ENCODE measurements at regions not wholly inside any gene's neighbourhood (a gene's known extent, or its start where the extent isn't known, plus 50 kb on each side); places are given as distances from the start of the nearest gene placed in this dataset.
"Not testable (repeated sequence)": the region's sequence is repeated elsewhere in the genome, so short reads cannot be mapped to it uniquely, and the experiment has no call there.

DNA sequence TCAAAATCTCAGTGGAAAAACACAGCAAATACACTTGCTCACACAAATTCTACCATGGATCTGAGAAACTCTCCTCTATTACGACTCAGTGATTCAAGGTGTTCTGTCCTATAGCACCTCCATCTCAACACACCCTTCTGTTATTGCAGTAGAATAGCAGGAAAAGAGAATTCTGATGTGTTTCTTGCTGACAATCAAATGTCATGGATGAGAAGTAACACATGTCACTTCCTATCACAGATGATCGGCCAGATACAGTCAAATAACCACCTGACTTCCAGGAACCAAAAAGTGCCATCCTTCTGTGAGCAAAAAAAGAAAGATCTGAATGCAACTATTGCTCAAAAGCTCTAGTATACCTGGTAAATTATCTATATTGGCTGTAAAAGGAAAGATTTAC lies 734.2 kb upstream of the GBE1 start:
- FAIRE-seq, result no peak

DNA sequence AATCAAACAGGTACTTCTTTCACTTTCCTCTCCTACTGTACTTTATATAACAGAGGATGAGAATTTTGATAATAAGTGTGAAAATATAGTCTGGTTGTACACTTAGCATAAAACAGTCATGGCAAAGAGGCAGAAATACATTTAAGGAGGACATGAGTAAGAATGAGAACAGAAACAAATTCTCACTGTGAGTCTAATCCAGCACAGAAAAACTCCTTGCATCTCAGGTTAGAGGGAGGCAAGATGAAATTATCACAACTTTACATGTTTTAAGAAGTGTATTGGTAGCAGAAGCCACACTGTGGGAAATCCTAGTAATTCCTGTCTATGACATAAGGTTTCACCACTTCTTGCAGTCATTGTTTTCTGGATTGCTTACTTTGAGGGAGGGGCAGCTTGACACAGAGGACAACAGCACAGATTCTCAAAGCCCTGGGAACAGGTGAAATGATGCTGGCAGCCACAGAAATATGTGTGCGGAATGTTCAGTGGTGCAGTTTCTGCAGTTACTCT lies 733.6 kb upstream of the GBE1 start:
- no peak for FAIRE-seq

DNA sequence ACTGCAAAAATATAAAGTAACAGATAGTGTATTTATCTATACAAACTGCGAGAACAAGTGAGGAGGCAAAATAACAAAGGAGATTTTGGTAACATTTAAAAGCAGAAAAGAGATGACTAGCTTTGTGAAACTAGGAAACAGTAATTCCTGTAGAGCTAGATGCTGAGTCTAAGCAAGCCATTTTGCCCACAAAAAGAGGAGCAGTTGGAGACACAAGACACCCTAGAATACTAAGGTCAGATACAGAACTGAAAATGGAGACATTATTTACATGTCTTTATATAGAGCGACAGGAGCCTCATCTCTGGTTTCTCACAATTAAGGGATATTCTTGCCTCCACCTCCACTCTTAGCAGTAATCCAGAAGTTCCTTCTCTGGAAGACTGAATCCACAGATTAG lies 732.4 kb upstream of the GBE1 start:
- FAIRE-seq, result no peak

DNA sequence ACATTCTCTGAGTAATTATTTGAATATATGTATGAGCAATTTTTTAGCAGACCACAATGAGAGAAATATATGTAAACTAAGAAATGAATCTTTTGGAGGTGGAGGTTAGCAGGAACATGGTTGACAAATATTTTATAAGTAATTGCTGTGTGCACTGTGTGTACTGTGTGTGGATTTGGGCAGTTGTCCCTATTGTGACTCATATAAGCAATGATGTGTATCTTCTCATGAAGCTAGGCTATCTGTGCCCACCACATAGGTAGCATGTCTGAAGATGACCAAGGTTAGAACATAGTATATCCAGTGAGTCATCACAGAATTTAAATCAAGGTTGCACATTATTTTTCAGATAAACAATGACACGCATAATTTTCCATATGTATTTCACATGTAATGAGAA lies 713.9 kb upstream of the GBE1 start:
- FAIRE-seq, result no peak

DNA sequence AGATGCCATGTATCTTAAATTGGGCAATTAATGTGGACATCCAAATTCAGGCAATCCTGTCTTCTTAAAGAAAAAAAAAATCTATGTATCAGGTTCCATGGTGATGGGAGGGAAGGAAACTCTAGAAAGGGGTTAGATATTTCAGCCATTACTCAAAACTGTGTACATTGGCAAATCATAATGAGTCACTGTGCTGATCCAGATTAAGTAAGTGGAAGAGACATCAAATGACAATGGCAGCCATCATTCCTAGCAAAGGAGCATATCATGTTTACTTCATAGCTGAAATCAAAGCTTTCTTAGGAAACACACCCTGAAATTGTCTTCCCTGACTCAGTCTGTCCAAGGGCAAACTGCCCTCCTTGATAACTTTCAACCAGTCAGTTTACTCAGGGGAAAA lies 713.3 kb upstream of the GBE1 start:
- no peak for FAIRE-seq

DNA sequence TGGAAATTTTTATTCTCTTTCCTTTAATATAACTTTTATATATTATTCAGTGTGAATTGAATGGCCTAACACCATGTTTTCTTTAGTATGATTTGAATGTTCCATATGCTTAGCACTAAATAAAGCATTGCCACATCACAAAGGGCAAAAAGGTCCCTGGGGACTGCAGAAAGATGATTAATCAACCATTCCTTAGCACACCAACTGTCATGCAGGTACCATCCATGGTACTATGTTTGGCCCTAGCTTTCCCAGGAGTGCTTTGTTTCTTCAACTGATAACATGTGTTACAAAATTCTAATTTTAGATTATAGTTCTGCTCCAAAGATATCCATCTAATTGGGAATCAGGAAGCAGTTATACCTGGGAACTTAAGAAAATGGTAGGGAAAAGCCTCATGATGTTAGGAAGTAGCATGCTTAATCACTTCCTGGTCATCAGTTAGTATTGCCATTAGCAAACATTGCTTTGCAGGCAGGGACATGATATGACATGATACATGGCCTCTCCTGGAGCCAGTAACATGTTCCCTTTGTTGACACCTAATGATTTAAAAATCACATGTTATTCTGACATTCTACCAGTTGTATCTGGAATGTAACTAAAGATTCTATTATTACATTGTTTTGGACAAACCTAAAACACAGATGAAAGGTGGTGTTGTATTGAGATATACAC lies 712.6 kb upstream of the GBE1 start:
- FAIRE-seq, result no peak

DNA sequence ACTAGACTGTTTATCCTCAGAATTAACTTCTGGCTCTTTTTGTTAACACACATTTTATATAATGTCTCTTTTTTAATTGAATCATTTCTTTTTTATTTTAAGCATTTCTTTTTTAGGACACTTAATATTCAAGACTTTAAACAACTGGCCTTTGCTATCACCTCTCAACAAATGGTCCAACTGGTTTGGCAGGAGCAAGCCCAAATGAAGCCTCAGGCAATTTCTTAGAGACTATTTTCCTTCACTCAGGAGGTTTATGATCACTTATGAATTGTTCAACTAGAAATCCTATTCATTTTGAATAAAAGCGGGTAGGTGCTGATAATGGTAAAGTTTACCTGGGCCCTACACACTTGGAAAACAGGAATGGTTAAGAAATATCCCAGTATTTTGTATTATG lies 705.6 kb upstream of the GBE1 start:
- no peak for FAIRE-seq

DNA sequence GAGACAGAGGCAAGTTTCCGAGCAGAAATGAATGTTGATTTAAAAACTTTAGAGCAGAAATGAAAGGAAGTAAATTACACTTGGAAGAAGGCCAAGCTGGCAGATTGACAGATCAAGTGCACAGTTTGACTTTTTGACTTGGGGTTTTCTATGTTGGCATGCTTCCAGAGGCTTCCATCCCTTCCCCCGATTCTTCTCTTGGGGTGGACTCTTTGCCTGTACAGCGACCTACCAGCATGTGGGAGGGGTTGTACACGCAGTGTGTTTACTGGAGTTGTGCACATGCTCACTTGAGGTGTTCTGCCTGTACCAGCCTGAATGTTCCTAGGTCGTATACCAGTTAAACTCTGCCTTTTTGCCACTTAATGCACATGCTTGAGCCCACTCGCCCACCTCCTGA lies 701.5 kb upstream of the GBE1 start:
- FAIRE-seq, result no peak

DNA sequence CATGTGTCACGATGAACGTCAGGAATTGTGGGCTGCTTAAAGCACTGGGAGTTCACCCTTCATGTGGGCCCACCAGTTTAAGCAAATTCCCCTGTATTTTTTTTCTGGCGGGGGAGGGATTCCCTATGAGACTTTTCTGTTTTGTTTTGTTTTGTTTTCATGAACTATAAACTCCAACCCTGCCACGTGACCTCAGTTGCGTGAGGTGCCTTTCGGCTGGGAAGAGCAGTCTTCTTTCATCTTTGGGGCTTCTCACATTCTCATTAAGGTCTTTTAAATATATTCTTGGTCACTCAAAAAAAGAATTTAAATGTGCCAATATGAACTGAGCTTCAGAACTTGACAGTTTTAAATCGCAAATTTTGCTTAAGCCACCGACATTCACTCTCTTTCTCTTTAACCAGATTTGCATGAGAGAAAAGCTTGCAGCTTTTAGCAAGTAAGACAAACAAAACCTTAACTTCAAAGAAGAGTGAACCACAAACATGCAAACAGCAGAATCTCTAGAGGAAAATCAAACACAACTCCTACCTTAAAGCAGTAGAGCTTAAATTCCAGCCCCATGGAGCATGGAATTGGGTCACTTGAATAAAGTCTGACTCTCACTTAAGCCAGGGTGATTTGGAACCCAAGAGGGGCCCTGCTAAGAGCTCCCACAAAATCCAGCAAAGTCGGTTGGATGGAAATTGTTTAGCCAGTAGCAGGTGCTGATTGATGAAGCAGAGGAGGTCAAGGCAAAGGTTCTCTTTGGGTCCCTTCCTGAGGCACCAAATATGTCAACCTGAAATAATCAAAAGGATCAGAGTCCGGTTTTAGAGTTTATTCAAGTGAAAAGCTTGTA lies 699.8 kb upstream of the GBE1 start:
- FAIRE-seq, result no peak

DNA sequence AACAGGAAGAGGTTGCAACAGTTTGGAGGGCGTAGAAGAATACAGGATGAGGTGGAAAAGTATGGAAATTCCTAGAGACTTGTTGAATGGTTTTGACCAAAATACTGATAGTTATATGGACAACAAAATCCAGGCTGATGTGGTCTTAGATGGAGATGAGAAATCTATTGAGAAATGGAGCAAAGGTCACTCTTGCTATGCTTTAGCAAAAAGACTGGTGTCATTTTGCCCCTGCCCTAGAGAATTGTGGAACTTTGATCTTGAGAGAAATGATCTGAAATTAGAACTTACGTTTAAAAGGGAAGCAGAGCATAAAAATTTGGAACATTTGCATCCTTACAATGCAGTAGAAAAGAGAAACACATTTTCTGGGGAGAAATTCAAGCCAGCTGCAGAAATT lies 686.9 kb upstream of the GBE1 start:
- no peak for FAIRE-seq

DNA sequence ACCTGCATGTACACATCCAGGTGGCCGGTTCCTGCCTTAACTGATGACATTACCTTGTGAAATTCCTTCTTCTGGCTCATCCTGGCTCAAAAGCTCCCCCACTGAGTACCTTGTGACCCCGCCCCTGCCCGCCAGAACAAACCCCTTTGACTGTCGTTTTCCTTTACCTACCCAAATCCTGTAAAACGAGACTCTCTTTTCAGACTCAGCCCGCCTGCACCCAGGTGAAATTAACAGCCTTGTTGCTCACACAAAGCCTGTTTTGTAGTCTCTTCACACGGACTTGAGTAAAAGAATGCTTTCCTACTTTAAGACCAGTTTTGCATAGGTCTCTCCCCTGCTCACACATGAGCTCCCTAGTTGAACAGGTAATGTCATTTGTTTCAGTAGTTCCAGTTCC lies 667.4 kb upstream of the GBE1 start:
- not testable (repeated sequence) for FAIRE-seq

DNA sequence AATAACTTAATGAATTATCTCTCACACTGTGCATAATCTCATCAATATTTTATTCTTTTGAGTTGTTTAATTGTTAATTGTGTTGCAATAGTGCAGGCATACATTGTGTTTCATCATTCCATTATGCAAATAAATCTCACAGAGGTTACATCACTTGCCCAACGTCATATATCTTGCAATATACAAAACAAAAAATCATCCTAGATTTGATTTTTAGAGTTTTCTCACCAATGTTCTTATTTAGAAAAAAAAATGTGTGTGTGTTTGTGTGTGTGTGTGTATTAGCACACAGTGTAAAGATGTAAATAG lies 662.5 kb upstream of the GBE1 start:
- FAIRE-seq, result no peak

DNA sequence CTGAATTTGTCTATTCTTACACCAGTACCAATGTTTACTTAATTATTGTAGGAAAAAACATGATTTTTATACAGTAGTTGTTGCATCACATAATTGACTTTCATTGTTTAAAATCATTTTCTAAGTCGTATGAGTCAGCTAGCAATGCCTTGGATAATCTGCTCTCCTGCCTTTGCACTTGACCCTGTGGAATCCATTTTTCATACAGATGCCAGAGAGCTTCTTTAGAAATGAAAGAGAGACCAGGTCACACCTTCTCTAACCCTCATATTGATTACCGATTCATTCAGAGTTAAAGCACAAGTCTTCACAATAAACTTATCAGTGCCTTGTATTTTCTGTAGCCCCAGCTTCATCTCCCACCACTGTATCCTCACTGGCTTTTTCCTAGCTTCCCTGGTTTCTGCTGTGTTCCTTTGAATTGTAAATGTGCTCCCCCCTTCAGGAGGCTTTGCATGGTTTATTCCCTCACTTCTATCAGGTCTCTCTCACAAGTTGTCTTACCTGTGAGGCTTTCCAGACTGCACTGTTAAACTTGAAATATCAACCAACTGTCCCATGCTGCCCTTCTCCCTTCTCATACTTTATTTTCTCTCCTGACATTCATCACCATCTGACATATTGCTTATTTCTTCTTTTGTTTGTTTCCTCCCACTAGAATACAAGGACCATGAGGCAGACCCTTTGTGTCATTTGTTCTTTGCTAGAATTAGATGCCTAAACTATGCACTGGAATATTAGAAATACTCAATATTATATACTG lies 662.0 kb upstream of the GBE1 start:
- no peak for FAIRE-seq

DNA sequence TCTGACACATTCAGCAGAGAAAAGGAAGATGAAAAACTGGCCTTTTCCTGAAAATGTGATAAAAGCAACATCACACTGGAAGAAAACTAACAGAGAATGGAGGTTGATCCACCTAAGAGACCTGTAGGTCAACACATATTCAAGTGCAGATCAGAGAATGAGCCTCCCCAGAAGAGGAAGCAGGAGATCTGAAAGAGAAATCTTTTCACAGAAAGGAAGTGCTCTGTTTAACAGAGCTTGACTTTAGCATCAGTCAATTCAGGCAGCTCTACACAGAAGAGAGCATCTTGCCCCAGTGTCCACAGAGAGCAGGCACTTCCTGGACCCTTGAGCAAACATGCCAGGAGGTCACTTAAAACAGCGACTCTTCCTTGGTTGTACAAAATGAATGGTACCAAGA lies 655.4 kb upstream of the GBE1 start:
- no peak for FAIRE-seq

DNA sequence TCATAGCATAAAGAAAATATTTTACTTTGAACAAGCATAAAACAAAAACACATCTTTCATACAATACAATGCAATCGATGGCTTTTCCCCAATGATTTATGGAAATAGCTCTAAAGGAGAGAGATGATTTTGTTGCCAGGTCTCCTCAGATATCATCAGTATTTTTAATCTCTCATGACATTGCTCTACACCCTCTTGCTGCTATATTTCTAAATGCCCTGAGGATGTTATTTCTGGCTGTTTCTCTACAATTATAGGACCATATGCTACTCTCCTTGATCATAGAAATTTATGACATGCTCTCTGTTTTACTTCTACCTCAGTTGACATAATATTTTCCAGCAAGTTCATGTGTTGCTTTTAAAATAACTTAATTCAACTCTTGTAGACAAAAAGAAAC lies 654.9 kb upstream of the GBE1 start:
- no peak for FAIRE-seq

DNA sequence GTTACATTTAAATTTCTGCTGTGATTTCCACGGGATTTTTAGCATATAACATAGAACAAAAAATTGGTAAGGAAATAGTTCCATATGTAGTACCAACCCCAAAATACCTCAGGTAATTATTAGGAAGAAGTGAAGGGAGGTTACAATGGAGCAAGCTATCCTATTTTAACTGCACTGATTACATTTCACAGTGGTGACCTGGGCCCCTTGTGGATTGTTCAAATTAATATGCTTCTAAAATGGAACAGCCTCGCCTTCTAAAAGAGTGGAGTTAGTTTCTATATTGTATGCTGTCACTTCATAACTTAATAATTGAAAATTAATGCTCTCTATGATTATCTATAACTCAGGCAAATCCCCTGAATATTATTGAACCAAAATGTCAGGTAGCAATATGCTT lies 651.7 kb upstream of the GBE1 start:
- no peak for FAIRE-seq

DNA sequence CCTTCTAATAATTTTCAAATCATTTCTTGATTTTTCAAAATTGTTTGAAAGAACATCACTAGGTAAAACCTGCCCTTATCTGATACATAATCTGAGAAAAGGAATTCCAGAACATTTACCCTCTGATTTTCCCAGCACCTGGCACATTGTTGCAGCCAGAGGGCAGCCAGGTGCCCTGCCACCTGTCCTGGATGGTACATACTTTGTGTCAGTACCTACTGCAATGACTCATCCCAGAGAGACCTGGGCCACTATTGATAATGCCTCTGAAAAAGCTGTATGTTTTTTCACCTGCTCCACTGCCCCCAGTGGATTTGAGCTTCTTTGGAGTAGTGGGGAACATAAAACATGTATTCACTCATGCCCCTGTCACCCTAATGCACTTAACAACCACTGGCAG lies 648.9 kb upstream of the GBE1 start:
- FAIRE-seq, result no peak

DNA sequence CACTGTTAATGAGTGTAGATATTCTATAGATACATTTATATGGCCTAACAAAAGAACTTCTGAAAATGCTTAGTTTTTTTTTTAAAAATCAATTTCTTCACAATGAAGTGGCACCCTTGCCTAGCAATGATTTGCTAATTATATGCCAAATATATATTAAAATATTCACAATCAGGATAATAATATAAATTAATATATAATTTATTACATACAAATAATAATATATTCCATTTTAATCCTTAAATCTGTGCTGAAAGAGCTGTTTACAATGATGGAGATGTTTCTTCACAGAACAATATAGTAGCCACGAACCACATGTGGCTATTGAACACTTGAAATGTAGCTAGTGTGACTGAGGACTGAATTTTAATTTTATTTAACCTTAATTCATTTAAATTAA lies 648.4 kb upstream of the GBE1 start:
- FAIRE-seq, result no peak

DNA sequence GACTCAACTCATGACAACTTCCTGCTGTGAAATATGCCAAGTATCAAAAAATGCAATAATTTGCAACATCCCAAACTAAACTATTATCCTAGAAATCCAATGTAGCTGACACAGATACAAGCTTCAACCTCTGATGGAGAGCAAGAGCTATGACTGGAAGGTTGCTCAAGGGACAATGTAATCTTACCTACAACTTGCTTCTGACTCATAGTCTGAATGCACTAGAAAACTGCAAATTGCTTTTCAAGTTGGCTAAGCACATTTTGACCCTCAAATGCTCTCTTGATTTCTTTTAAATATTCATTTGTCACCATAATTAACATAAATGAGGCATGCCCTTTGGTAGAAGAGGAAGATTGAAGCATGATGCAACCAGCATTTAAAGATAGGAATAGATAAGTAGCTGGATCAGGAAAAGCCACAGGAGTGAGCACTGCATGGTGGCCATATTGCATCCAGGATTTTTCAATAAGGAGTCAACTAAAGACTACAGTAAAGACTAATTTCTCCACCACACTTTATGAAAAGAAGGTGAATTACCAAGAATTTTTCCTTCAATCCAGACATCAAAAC lies 630.8 kb upstream of the GBE1 start:
- FAIRE-seq, result no peak

DNA sequence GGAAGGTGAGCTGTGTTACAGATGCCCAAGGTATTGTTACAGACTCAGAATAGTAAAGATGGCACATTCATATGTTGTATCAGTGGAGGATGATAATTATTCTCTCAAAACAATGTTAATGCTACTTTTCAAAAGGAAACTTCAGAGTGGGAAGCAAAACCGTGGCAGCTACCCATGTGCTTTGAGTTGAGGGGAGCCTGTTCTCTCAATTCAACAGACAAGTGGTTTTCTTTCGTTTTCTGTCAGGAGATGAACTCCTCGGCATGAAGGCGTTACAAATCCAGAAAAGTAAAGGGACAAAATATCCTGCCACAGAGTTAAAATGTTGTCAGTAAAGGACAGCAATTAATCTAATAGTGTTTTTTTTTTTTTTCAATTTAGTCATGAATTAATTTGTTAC lies 629.4 kb upstream of the GBE1 start:
- no peak for FAIRE-seq

DNA sequence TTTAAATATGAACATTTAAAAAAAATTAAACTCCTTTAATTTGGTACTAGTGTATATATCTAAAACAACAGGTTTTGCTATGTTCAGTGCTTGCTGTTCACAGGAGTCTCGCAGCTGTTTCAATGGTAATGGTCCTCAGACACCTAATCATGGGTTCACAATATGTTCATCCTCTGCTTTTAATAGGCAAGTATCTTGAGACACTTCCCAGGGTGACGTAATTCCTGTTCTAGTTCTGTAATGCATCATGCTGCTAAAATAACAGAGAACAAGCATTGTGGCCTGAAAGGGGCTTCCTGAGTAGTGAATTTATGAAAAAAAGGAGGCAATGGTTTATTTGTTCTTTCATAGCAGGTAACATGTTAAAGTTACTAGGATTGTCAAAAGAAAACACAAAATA lies 625.2 kb upstream of the GBE1 start:
- FAIRE-seq, result no peak

DNA sequence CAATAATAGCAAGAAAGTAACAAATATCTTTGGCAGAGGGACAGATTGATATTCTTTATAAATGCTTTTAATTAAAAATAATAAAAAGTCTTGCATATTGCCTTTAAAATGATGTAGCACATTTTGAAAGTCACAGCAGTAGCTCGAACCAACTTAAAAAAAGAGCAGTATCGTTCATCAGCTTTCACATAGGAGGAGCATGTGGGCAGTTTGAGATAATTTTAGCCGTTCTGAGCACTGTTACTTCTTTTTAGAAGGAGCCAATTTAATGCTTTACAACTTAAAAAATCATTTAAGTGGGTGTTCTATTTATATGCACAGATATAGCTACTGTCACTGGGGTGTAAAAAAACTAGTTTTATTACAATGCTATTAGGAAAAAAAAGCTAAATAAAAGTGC lies 622.7 kb upstream of the GBE1 start:
- no peak for FAIRE-seq

DNA sequence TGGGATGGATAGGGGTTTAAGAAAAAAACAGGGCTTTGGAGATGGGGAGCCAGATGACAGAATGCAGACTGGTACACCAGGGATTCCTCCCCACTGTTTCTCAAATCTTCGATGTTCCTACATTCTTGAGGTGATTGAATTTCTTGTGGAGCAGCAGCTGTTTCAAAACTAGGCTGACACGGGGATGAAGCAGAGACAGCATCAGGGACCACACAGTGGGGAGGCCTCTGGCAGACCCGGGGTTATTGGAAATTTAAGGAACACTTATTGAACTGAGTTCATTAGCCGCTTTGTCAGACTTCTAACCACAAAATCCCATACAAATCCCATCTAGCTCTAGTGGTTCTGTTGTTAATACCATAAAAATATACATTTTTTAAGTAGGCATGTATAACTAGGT lies 621.4 kb upstream of the GBE1 start:
- FAIRE-seq, result no peak

DNA sequence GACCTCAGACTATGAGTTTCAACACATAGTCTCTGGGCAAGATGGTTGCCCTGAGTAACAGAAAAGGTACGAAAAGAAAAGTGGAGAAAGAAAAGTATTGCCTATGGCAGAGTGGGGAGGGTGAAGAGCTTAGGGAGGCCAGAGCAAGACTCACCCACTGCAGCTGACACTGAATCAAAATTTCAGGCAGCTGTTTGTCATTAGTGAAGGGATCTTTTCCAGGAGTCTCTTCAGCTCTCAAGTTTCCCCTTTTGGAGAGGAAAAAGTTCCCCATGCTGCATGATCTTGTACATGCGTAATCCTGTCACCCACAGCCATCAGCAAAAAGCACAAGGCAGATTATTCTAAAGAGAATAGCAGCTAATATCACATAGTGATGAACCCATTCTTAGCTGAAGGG lies 616.9 kb upstream of the GBE1 start:
- no peak for FAIRE-seq
